ENCODE measurements at regions not wholly inside any gene's neighbourhood (a gene's known extent, or its start where the extent isn't known, plus 50 kb on each side); places are given as distances from the start of the nearest gene placed in this dataset.

- TF ChIP-seq TAF7 (optimal IDR thresholded peaks at IDR 0.05; ENCODE audit: borderline replicate concordance, low read depth, low read length) (no peak), NANOG (IDR thresholded peaks at IDR 0.05; ENCODE audit: insufficient read depth, low read depth, low read length, poor library complexity, severe bottlenecking) (no peak), RNF2 (IDR thresholded peaks at IDR 0.05; ENCODE audit: borderline replicate concordance, low read depth, low read length, missing control alignments, poor library complexity, severe bottlenecking) (no peak), HDAC6 (IDR thresholded peaks at IDR 0.05; ENCODE audit: low read depth, low read length) (no peak), ZNF274 (IDR thresholded peaks at IDR 0.05; ENCODE audit: borderline replicate concordance, extremely low read depth, low read length) (no peak), JUN (IDR thresholded peaks at IDR 0.05; ENCODE audit: low read depth, low read length) (no peak), YY1 (IDR thresholded peaks at IDR 0.05; ENCODE audit: low read depth, low read length) (no peak), EP300 (IDR thresholded peaks at IDR 0.05; ENCODE audit: borderline replicate concordance in 1 of 2, low read depth in 2 of 2, low read length in 2 of 2) (no peak), TAF1 (IDR thresholded peaks at IDR 0.05; ENCODE audit: low read depth, low read length) (no peak)
- TF ChIP-seq, protein P1, sequence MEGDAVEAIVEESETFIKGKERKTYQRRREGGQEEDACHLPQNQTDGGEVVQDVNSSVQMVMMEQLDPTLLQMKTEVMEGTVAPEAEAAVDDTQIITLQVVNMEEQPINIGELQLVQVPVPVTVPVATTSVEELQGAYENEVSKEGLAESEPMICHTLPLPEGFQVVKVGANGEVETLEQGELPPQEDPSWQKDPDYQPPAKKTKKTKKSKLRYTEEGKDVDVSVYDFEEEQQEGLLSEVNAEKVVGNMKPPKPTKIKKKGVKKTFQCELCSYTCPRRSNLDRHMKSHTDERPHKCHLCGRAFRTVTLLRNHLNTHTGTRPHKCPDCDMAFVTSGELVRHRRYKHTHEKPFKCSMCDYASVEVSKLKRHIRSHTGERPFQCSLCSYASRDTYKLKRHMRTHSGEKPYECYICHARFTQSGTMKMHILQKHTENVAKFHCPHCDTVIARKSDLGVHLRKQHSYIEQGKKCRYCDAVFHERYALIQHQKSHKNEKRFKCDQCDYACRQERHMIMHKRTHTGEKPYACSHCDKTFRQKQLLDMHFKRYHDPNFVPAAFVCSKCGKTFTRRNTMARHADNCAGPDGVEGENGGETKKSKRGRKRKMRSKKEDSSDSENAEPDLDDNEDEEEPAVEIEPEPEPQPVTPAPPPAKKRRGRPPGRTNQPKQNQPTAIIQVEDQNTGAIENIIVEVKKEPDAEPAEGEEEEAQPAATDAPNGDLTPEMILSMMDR (IDR thresholded peaks at IDR 0.05; ENCODE audit: control extremely low read depth in 1 of 3, insufficient read depth in 1 of 3, low read depth in 1 of 3, low read length in 3 of 3): no peak
- TF ChIP-seq, protein P2, sequence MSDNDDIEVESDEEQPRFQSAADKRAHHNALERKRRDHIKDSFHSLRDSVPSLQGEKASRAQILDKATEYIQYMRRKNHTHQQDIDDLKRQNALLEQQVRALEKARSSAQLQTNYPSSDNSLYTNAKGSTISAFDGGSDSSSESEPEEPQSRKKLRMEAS (IDR thresholded peaks at IDR 0.05): no peak
- H3K23me2 ChIP-seq (ENCODE audit: low read depth, low read length): no peaks in the 10 kb centered on the region
- H4K91ac ChIP-seq (replicated peaks; ENCODE audit: insufficient read length, low read length): no peak overlapping the region
- H3K9ac ChIP-seq (replicated peaks in 1 of 4; ENCODE audit: extremely low read depth in 1 of 4, low read depth in 3 of 4, low read length in 3 of 4): no peak overlapping the region
- no peaks in the 10 kb centered on the region for H3K27me3 ChIP-seq (replicated peaks in 1 of 4; ENCODE audit: control insufficient read depth in 3 of 4, extremely low read depth in 1 of 4, insufficient read depth in 3 of 4, low read length in 3 of 4)
- no peak overlapping the region for H3K4ac ChIP-seq (replicated peaks; ENCODE audit: insufficient read length, low read depth, low read length)
- H3K4me2 ChIP-seq (ENCODE audit: insufficient read depth in 1 of 2, low read depth in 2 of 2, low read length in 2 of 2): no peak overlapping the region
- ChIA-PET POLR2A (ENCODE audit: partially characterized antibody) (no interaction called here), CTCF (ENCODE audit: partially characterized antibody) (interaction anchor here (1.6 kb wide), 1 partner anchor 10 kb away, joined by 3 read pairs; no protein-coding TSS in a partner anchor)
- peaks cover 0 to 3% of the 10 kb centered on the region in 2 experiments; a peak in 1 of 4 replicates for H3K9me3 ChIP-seq (ENCODE audit: insufficient read depth in 2 of 2, low read depth in 1 of 2, low read length in 1 of 2)
- H3K23ac ChIP-seq (ENCODE audit: insufficient read length): no peak overlapping the region
- no peaks in the 10 kb centered on the region for H4K20me1 ChIP-seq (replicated peaks in 1 of 2; ENCODE audit: control insufficient read depth in 1 of 2, insufficient read depth in 2 of 2, low read length in 2 of 2)
- FAIRE-seq: no peak
- H4K5ac ChIP-seq (ENCODE audit: insufficient read length, low read depth, low read length): no peak overlapping the region
- no peak overlapping the region for H2BK120ac ChIP-seq (replicated peaks; ENCODE audit: low read depth, low read length)
- no peak overlapping the region for H2AK5ac ChIP-seq (ENCODE audit: low read depth, low read length)
- no peak overlapping the region for H4K8ac ChIP-seq (ENCODE audit: extremely low read depth, insufficient read depth, low read length)
- no peaks in the 10 kb centered on the region for H3K79me2 ChIP-seq (ENCODE audit: control insufficient read depth in 1 of 2, insufficient read depth in 2 of 2, low read length in 2 of 2)
- H2BK12ac ChIP-seq (ENCODE audit: low read depth, low read length): no peak overlapping the region
- no peak overlapping the region for H3K4me3 ChIP-seq (ENCODE audit: extremely low read depth in 1 of 4, insufficient read depth in 2 of 4, low read depth in 3 of 4, low read length in 4 of 4)
- no peaks in the 10 kb centered on the region for H3K4me1 ChIP-seq (replicated peaks in 1 of 4; ENCODE audit: control insufficient read depth in 3 of 4, insufficient read depth in 4 of 4, low read length in 3 of 4)
- DNase-seq (ENCODE audit: low read depth in 1 of 2, low spot score in 2 of 2): no peak
- H2BK20ac ChIP-seq (ENCODE audit: low read length): no peak overlapping the region
- no peak overlapping the region for H3K14ac ChIP-seq (ENCODE audit: insufficient read length)
- no peaks in the 10 kb centered on the region for H3K79me1 ChIP-seq (ENCODE audit: low read depth, low read length)
- no peak overlapping the region for H2AFZ ChIP-seq (ENCODE audit: low read length)
- no peaks in the 10 kb centered on the region for H3K36me3 ChIP-seq (ENCODE audit: control insufficient read depth in 2 of 4, insufficient read depth in 4 of 4, low read length in 3 of 4)
- no peak overlapping the region for H2BK15ac ChIP-seq (ENCODE audit: low read length)
- no peak overlapping the region for H2BK5ac ChIP-seq (ENCODE audit: low read depth, low read length)
- H3K27ac ChIP-seq (ENCODE audit: low read depth, low read length): no peak overlapping the region
- 75% methylated on average over 1 of the region's 1 CpG; no CpG with 5 or more reads in 1 of the 2 experiments for WGBS, 2 experiments (ENCODE audit: extremely low coverage in 1 of 2, insufficient coverage in 1 of 2, insufficient read length in 1 of 2, insufficient replicate concordance in 2 of 2, low coverage in 1 of 2, low lambda C conversion rate in 2 of 2, missing lambda C conversion rate in 1 of 2)
- no peak overlapping the region for H3K18ac ChIP-seq (ENCODE audit: extremely low read depth, low read length)
- no peak overlapping the region for H3K56ac ChIP-seq (replicated peaks; ENCODE audit: insufficient read length, low read depth, low read length)
Observed at GRCh38 chr5:7202846-7203245, 193.1 kb upstream of the ADCY2 start.

Data from H1 (cell line).